ENCODE measurements at regions not wholly inside any gene's neighbourhood (a gene's known extent, or its start where the extent isn't known, plus 50 kb on each side); places are given as distances from the start of the nearest gene placed in this dataset.

GRCh38 chr3:102098130-102098885 is 249.0 kb downstream of the NFKBIZ start:
- FAIRE-seq = no peak
- Histone ChIP-seq H4K20me1 (ENCODE audit: insufficient read depth, low read length) (no peaks in the 10 kb centered on the region), H3K36me3 (replicated peaks in 1 of 2; ENCODE audit: control insufficient read depth in 1 of 2, insufficient read depth in 2 of 2, low read length in 2 of 2) (no peaks in the 10 kb centered on the region), H3K9me3 (ENCODE audit: low read length) (no peaks in the 10 kb centered on the region), H3K9ac (ENCODE audit: insufficient read depth, low read depth, low read length) (no peak overlapping the region), H3K79me2 (ENCODE audit: insufficient read depth, low read length) (no peaks in the 10 kb centered on the region), H3K27me3 (ENCODE audit: control insufficient read depth in 1 of 2, insufficient read depth in 2 of 2, low read length in 2 of 2) (no peaks in the 10 kb centered on the region), H3K4me1 (ENCODE audit: insufficient read depth, low read length) (no peaks in the 10 kb centered on the region), H2AFZ (ENCODE audit: low read length) (no peak overlapping the region), H3K4me2 (ENCODE audit: low read depth, low read length) (no peak overlapping the region), H3K4me3 (replicated peaks in 1 of 3; ENCODE audit: insufficient read depth in 1 of 3, low read depth in 2 of 3, low read length in 3 of 3) (no peak overlapping the region), H3K27ac (ENCODE audit: extremely low read length, insufficient read depth, low read length) (no peak overlapping the region)
- in situ Hi-C loops (cut with HindIII; ENCODE audit: extremely low pct_ligation_motif_present, low pct_unique_long_range_greater_than_20kb) = no loop called here
- ATAC-seq = no peak
- ChIA-PET POLR2A (no interaction called here), CTCF (ENCODE audit: low intra/inter-chr PET ratio, low total read pairs) (no interaction called here)
- DNase-seq (ENCODE audit: low spot score) = no peak
- BruUV-seq (replicated peaks) = no TSS peak
- 2% methylated on average over 3 of the region's 3 CpGs for WGBS (ENCODE audit: low lambda C conversion rate)
- intact Hi-C loops (cut with micrococcal nuclease; ENCODE audit: unreplicated experiment) = no loop called here
- no peak for TF ChIP-seq ZMYM2 (CRISPR knock-in tag; IDR thresholded peaks at IDR 0.05)
- TF ChIP-seq DRAP1 (CRISPR knock-in tag; IDR thresholded peaks at IDR 0.05) = no peak
- TF ChIP-seq MNT (IDR thresholded peaks at IDR 0.05) = no peak
- TF ChIP-seq ZNF24 (IDR thresholded peaks at IDR 0.05) = no peak
- no peak for TF ChIP-seq ZFP41 (CRISPR knock-in tag; IDR thresholded peaks at IDR 0.05; ENCODE audit: borderline replicate concordance)
- TF ChIP-seq ARID2 (CRISPR knock-in tag; IDR thresholded peaks at IDR 0.05; ENCODE audit: borderline replicate concordance) = no peak
- TF ChIP-seq ATAD3A (CRISPR knock-in tag; IDR thresholded peaks at IDR 0.05) = no peak
- TF ChIP-seq SUZ12 (IDR thresholded peaks at IDR 0.05; ENCODE audit: low read depth, low read length) = no peak
- TF ChIP-seq CCDC6 (CRISPR knock-in tag; IDR thresholded peaks at IDR 0.05) = no peak
- no peak for TF ChIP-seq SRSF9 (IDR thresholded peaks at IDR 0.05; ENCODE audit: borderline replicate concordance, insufficient read depth, low read depth, low read length, poor library complexity, severe bottlenecking)
- no peak for TF ChIP-seq ZNF703 (CRISPR knock-in tag; IDR thresholded peaks at IDR 0.05; ENCODE audit: borderline replicate concordance)
- no peak for TF ChIP-seq TMF1 (CRISPR knock-in tag; IDR thresholded peaks at IDR 0.05; ENCODE audit: low read depth)
- no peak for TF ChIP-seq MLXIP (CRISPR knock-in tag; IDR thresholded peaks at IDR 0.05; ENCODE audit: borderline replicate concordance)
- TF ChIP-seq ONECUT2 (CRISPR knock-in tag; IDR thresholded peaks at IDR 0.05) = no peak
- no peak for TF ChIP-seq SAFB2 (CRISPR knock-in tag; IDR thresholded peaks at IDR 0.05; ENCODE audit: borderline replicate concordance, low read depth)
- TF ChIP-seq PTBP1 (IDR thresholded peaks at IDR 0.05; ENCODE audit: low read depth, low read length, poor library complexity, severe bottlenecking) = no peak
- TF ChIP-seq ZNF746 (CRISPR knock-in tag; IDR thresholded peaks at IDR 0.05) = no peak
- TF ChIP-seq ZBTB42 (CRISPR knock-in tag; IDR thresholded peaks at IDR 0.05) = no peak
- TF ChIP-seq ZNF772 (CRISPR knock-in tag; IDR thresholded peaks at IDR 0.05) = no peak
